Vagina (tissue), 2 donors: ENCODE measurements at regions not wholly inside any gene's neighbourhood (a gene's known extent, or its start where the extent isn't known, plus 50 kb on each side); places are given as distances from the start of the nearest gene placed in this dataset.
A peak's percentile ranks its signal among the peaks of the same experiment; 100 is the strongest.

ENCODE experiments used
- DNase-seq, 2 donors: peaks; one replicate each; pipeline ENCODE4 v3.0.0-alpha.2; 2017; ENCODE audit errors: extremely low spot score in 2 of 2
- H3K27ac ChIP-seq: fragments of 200-600 bp; sonication (generic); one replicate; pipeline ENCODE4 v1.5.1; 2019
- H3K27me3 ChIP-seq: fragments of 200-600 bp; sonication (generic); one replicate; pipeline ENCODE4 v1.5.1; 2019
- H3K36me3 ChIP-seq, 2 donors: fragments of 200-600 bp; sonication (generic); one replicate each; pipeline ENCODE4 v1.5.1; 2017 to 2019
- H3K4me1 ChIP-seq: fragments of 200-600 bp; sonication (generic); one replicate; pipeline ENCODE4 v1.5.1; 2019
- H3K4me3 ChIP-seq, 2 donors: fragments of 200-600 bp; sonication (generic); 1 replicate in 1 of 2; 2 replicates in 1 of 2; pipeline ENCODE4 v1.5.1; 2016 to 2019
- H3K9me3 ChIP-seq: fragments of 200-600 bp; sonication (generic); one replicate; pipeline ENCODE4 v1.5.1; 2019
- CTCF ChIP-seq, 3 experiments: fragments of 450-650 bp in 2 of 3; fragments of 200-600 bp in 1 of 3; sonication (generic) in 1 of 3; IDR thresholded peaks; one replicate each; pipeline ENCODE4 v1.5.1; 2017 to 2019; ENCODE audit warnings: antibody characterized with exemption in 3 of 3, mild to moderate bottlenecking in 2 of 3, moderate library complexity in 2 of 3
- POLR2A ChIP-seq, 2 donors: fragments of 450-650 bp; IDR thresholded peaks; one replicate each; pipeline ENCODE4 v1.6.1; 2017; ENCODE audit warnings: antibody characterized with exemption in 2 of 2, mild to moderate bottlenecking in 2 of 2, moderate library complexity in 2 of 2
- POLR2AphosphoS5 ChIP-seq, 2 donors: sonication (generic); formaldehyde crosslinking; IDR thresholded peaks; one replicate each; pipeline ENCODE4 v1.9.0; 2017; ENCODE audit warnings: antibody characterized with exemption in 2 of 2, mild to moderate bottlenecking in 2 of 2, low read depth in 1 of 2; ENCODE audit not compliant: insufficient read depth in 1 of 2
- intact Hi-C: fragments of 100-400 bp; cut with DNase I; formaldehyde crosslinking; loops from one replicate; pipeline ENCODE4 v1.15.1; 2023

- DNase-seq = peak in 1 of 2 donors; percentile 67
- TF ChIP-seq CTCF (IDR thresholded peaks at IDR 0.05) (no peak), POLR2AphosphoS5 (IDR thresholded peaks at IDR 0.05; ENCODE audit: insufficient read depth in 1 of 2, low read depth in 1 of 2) (no peak), POLR2A (IDR thresholded peaks at IDR 0.05) (no peak)
- H3K27me3 ChIP-seq = no peaks in the 10 kb centered on the region
- no peaks in the 10 kb centered on the region for H3K36me3 ChIP-seq
- no peaks in the 10 kb centered on the region for H3K9me3 ChIP-seq
- no peak overlapping the region for H3K27ac ChIP-seq
- H3K4me1 ChIP-seq = peaks cover 8% of the 10 kb centered on the region
- H3K4me3 ChIP-seq = no peak overlapping the region
- intact Hi-C loops = no loop called here
These were observed 169.9 kb upstream of the PPP2R2D start for GRCh38 chr10:131730771-131731497.

GRCh38 chr10:131731780-131732630 is 168.8 kb upstream of the PPP2R2D start:
- intact Hi-C loops = no loop called here
- Histone ChIP-seq H3K36me3 (no peaks in the 10 kb centered on the region), H3K9me3 (no peaks in the 10 kb centered on the region), H3K27ac (no peak overlapping the region), H3K4me3 (no peak overlapping the region), H3K4me1 (no peaks in the 10 kb centered on the region), H3K27me3 (no peaks in the 10 kb centered on the region)
- peak in 1 of 2 donors; percentile 58 for DNase-seq
- TF ChIP-seq POLR2A (IDR thresholded peaks at IDR 0.05) = no peak
- no peak for TF ChIP-seq POLR2AphosphoS5 (IDR thresholded peaks at IDR 0.05; ENCODE audit: insufficient read depth in 1 of 2, low read depth in 1 of 2)
- TF ChIP-seq CTCF (IDR thresholded peaks at IDR 0.05) = no peak

- peak in 1 of 2 donors; percentile 27 for DNase-seq
- Histone ChIP-seq H3K27ac (no peak overlapping the region), H3K36me3 (no peaks in the 10 kb centered on the region), H3K9me3 (no peaks in the 10 kb centered on the region), H3K4me1 (no peaks in the 10 kb centered on the region), H3K27me3 (no peaks in the 10 kb centered on the region), H3K4me3 (no peak overlapping the region)
- intact Hi-C loops = no loop called here
- TF ChIP-seq CTCF (IDR thresholded peaks at IDR 0.05) (no peak), POLR2A (IDR thresholded peaks at IDR 0.05) (no peak), POLR2AphosphoS5 (IDR thresholded peaks at IDR 0.05; ENCODE audit: insufficient read depth in 1 of 2, low read depth in 1 of 2) (no peak)
These were observed 168.1 kb upstream of the PPP2R2D start for GRCh38 chr10:131732631-131733127.

- Histone ChIP-seq H3K4me3 (no peak overlapping the region), H3K36me3 (no peaks in the 10 kb centered on the region), H3K27me3 (no peaks in the 10 kb centered on the region), H3K27ac (no peak overlapping the region), H3K4me1 (no peaks in the 10 kb centered on the region), H3K9me3 (no peaks in the 10 kb centered on the region)
- intact Hi-C loops = no loop called here
- DNase-seq = peak in 1 of 2 donors; percentile 65
- no peak for TF ChIP-seq POLR2AphosphoS5 (IDR thresholded peaks at IDR 0.05; ENCODE audit: insufficient read depth in 1 of 2, low read depth in 1 of 2)
These were observed 167.2 kb upstream of the PPP2R2D start for GRCh38 chr10:131733596-131733995.

- no peaks in the 10 kb centered on the region for H3K9me3 ChIP-seq
- peak in 1 of 2 donors; percentile 29 for DNase-seq
- H3K36me3 ChIP-seq = no peaks in the 10 kb centered on the region
- H3K4me1 ChIP-seq = no peaks in the 10 kb centered on the region
- intact Hi-C loops = no loop called here
- H3K27ac ChIP-seq = no peak overlapping the region
- TF ChIP-seq POLR2A (IDR thresholded peaks at IDR 0.05) = no peak
- no peak for TF ChIP-seq POLR2AphosphoS5 (IDR thresholded peaks at IDR 0.05; ENCODE audit: insufficient read depth in 1 of 2, low read depth in 1 of 2)
- TF ChIP-seq CTCF (IDR thresholded peaks at IDR 0.05) = no peak
- no peak overlapping the region for H3K4me3 ChIP-seq
- no peaks in the 10 kb centered on the region for H3K27me3 ChIP-seq
These were observed 165.2 kb upstream of the PPP2R2D start for GRCh38 chr10:131735577-131735976.
